ENCODE measurements at regions not wholly inside any gene's neighbourhood (a gene's known extent, or its start where the extent isn't known, plus 50 kb on each side); places are given as distances from the start of the nearest gene placed in this dataset.

DNA sequence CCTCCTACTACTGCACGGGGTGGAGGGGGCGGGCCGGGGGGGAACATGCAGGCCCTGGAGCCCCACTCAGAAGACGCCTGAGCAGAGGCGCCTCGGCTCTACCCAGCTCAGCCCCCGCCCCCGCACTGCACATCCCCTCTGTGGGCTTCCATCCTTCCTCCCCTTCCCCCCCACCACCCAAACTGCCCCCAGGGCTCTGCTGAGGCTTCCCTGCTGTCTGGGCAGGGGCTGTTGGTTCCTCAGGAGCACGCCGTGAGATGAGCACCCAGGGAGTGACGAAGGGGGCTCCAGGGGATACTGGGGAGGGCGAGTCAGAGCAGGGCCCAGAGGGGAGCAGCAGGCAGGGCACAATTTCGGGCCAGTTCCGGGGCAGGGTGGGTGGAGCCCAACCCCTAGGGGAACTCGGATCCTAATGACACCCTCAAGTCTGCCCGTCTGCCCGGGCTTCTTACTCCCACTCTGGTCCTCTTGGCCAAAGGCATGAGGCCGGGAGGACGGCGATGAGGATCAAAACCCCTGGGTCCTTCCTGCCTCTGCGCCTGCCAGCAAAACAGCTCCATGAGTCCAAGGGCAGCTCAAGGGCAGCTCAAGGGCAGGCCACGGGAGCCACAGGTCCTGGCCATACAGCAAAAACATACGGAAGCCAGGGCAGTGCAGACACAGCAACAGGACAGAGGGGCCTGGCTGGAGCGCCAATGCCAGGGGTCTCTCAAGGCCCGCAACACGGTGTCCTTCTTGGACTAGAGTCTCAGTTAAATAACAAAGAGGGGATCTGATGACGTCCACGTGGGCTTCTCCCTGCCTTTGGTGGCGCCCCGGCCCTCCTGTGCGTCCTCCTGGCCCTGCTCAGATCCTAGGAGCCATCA is 200.9 kb downstream of the AUH start:
- Histone ChIP-seq H3K4me3 (ENCODE audit: extremely low read depth in 1 of 4, insufficient read depth in 2 of 4, low read depth in 3 of 4, low read length in 4 of 4) (no peak overlapping the region), H2AFZ (ENCODE audit: low read length) (no peak overlapping the region), H2BK5ac (ENCODE audit: low read depth, low read length) (no peak overlapping the region), H3K9me3 (ENCODE audit: insufficient read depth in 2 of 2, low read depth in 1 of 2, low read length in 1 of 2) (no peaks in the 10 kb centered on the region), H2BK20ac (ENCODE audit: low read length) (no peak overlapping the region), H3K56ac (replicated peaks; ENCODE audit: insufficient read length, low read depth, low read length) (no peak overlapping the region), H3K36me3 (ENCODE audit: control insufficient read depth in 2 of 4, insufficient read depth in 4 of 4, low read length in 3 of 4) (no peaks in the 10 kb centered on the region), H3K23ac (ENCODE audit: insufficient read length) (no peak overlapping the region), H2AK5ac (ENCODE audit: low read depth, low read length) (0 out of 2 replicates have a peak overlapping the region, but pooled peaks have one; percentile 15), H2BK120ac (replicated peaks; ENCODE audit: low read depth, low read length) (peak overlapping the region; percentile 63), H4K5ac (ENCODE audit: insufficient read length, low read depth, low read length) (no peak overlapping the region), H3K4me1 (replicated peaks in 1 of 4; ENCODE audit: control insufficient read depth in 3 of 4, insufficient read depth in 4 of 4, low read length in 3 of 4) (peaks cover 0 to 15% (median 6%) of the 10 kb centered on the region in 4 experiments; a peak in 5 of 7 replicates), H3K14ac (ENCODE audit: insufficient read length) (no peak overlapping the region), H3K4ac (replicated peaks; ENCODE audit: insufficient read length, low read depth, low read length) (no peak overlapping the region), H4K20me1 (replicated peaks in 1 of 2; ENCODE audit: control insufficient read depth in 1 of 2, insufficient read depth in 2 of 2, low read length in 2 of 2) (no peaks in the 10 kb centered on the region), H3K4me2 (ENCODE audit: insufficient read depth in 1 of 2, low read depth in 2 of 2, low read length in 2 of 2) (no peak overlapping the region), H3K23me2 (ENCODE audit: low read depth, low read length) (peaks cover 2% of the 10 kb centered on the region; the same call in 1 of the 2 replicates), H3K9ac (replicated peaks in 1 of 4; ENCODE audit: extremely low read depth in 1 of 4, low read depth in 3 of 4, low read length in 3 of 4) (no peak overlapping the region), H2BK15ac (ENCODE audit: low read length) (no peak overlapping the region; the same call in 1 of the 2 replicates), H3K79me2 (ENCODE audit: control insufficient read depth in 1 of 2, insufficient read depth in 2 of 2, low read length in 2 of 2) (no peaks in the 10 kb centered on the region), H3K18ac (ENCODE audit: extremely low read depth, low read length) (peak overlapping the region; percentile 4; the same call in 1 of the 2 replicates), H2BK12ac (ENCODE audit: low read depth, low read length) (peak overlapping the region; percentile 85; the same call in 1 of the 2 replicates), H3K79me1 (ENCODE audit: low read depth, low read length) (no peaks in the 10 kb centered on the region), H3K27me3 (replicated peaks in 1 of 4; ENCODE audit: control insufficient read depth in 3 of 4, extremely low read depth in 1 of 4, insufficient read depth in 3 of 4, low read length in 3 of 4) (no peaks in the 10 kb centered on the region; a peak in 2 of 7 replicates), H4K8ac (ENCODE audit: extremely low read depth, insufficient read depth, low read length) (no peak overlapping the region; the same call in 1 of the 2 replicates), H3K27ac (ENCODE audit: low read depth, low read length) (no peak overlapping the region), H4K91ac (replicated peaks; ENCODE audit: insufficient read length, low read length) (peak overlapping the region; percentile 49)
- WGBS, 2 experiments (ENCODE audit: extremely low coverage in 1 of 2, insufficient coverage in 1 of 2, insufficient read length in 1 of 2, insufficient replicate concordance in 2 of 2, low coverage in 1 of 2, low lambda C conversion rate in 2 of 2, missing lambda C conversion rate in 1 of 2) = 88% methylated on average over 20 of the region's 31 CpGs; no CpG with 5 or more reads in 1 of the 2 experiments
- no peak for DNase-seq (ENCODE audit: low read depth in 1 of 2, low spot score in 2 of 2)
- ChIA-PET CTCF (ENCODE audit: partially characterized antibody) (interaction anchor here (1.0 to 1.2 kb wide), 3 partner anchors 14 to 126 kb away, joined by 3 read pairs; no protein-coding TSS in a partner anchor), POLR2A (ENCODE audit: partially characterized antibody) (interaction anchor here (0.9 kb wide), 1 partner anchor 38 kb away, joined by 3 read pairs; no protein-coding TSS in a partner anchor)
- no peak for FAIRE-seq
- TF ChIP-seq CBX8 (IDR thresholded peaks at IDR 0.05; ENCODE audit: borderline replicate concordance, low read depth, low read length) (no peak), SUZ12 (IDR thresholded peaks at IDR 0.05; ENCODE audit: low read length) (no peak), SRF (IDR thresholded peaks at IDR 0.05; ENCODE audit: low read depth, low read length) (no peak), GABPA (IDR thresholded peaks at IDR 0.05; ENCODE audit: borderline replicate concordance, insufficient read depth, low read length) (no peak), KDM5A (IDR thresholded peaks at IDR 0.05; ENCODE audit: low read length) (no peak)
